HL-60/S4 treated with phorbol 12-myristate 13-acetate at 8.2 ng/mL for 4 days and 3 days (cell line): ENCODE measurements at regions not wholly inside any gene's neighbourhood (a gene's known extent, or its start where the extent isn't known, plus 50 kb on each side); places are given as distances from the start of the nearest gene placed in this dataset.

Source experiments
- in situ Hi-C: fragments of 300-500 bp; cut with MboI; formaldehyde crosslinking; loops from 2 replicates; pipeline ENCODE4 v1.15.0; 2022; ENCODE audit warnings: low sequenced_read_pairs

GRCh38 chr3:103033841-103034240 is 599.0 kb downstream of the ZPLD1 start:
- in situ Hi-C loops, result no loop called here

DNA sequence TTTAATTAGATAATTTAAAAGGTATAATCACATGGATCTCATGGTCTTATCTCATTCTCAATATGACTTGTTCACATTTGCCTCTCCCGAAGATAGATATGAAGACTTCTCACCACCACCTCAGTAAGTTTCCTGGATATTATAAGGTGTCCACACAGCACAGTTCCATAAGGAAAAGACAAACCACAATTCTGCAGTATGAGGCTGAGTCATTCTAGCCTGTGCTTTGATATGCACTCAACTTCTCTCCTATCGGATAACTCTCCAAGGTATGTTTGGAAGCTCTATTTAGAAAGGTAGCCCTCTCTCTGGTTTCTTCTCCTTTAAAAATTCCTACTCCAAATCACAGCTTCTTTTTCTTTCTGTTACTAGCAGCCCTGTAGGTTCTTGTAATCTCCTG is 612.8 kb downstream of the ZPLD1 start:
- in situ Hi-C loops, result no loop called here

DNA sequence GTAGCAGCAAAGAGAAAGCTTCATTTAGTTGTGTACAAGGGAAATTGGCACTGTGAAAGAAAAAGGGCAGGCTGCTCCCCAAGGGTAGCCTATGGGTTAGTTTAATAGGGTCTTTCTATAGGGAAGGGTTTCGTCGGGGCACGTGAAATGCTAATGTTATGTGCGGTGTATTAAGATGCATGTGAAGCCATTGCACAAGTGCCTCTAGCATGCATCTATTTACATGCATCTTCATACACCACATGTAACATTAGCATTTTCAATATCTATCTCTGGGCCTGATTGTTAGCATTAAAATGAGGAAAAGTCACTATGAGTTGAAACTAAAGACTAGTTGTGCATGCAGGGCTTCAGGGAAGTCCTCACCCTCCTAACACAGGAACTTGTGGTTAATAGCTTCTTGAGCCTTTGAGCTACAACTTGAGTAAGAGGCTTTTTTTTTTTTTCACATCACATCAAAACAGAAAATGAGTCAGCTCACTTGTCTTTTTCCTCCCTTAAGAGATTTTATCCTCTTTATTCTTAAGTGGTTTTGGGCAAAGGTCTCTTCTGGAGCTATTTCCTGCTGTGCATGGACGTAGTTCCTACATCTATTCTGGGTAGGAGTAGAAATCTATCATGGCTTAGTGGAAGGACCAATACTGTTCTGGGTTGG is 613.4 kb downstream of the ZPLD1 start:
- in situ Hi-C loops, result no loop called here

DNA sequence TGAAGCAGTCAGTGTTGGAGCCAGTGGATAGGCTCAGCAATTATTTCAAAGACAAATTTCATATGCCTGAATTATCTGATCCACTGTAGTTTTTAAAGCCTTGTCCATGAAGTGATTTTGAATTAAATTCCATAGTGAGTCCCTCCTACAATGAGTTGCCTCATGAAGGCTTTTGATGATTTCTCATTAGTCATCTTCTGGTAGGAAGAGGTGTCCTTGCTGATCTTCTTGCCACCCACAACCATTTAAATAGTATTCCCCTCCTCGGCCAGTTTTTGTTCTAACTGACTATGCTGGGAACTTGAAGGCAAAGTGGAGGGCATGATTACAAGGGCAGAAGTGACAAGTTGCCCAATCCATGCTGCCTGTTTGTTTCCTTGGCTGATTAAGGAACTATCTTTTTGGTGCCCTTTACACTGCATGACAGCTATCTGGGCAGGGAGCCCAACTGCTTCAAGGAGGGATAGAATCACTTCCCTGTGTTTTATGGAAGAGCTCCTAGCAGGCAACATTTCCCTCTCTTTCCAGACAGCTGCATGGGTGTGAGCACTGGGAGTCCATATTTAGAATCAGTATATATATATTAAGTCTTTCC is 617.5 kb downstream of the ZPLD1 start:
- in situ Hi-C loops, result no loop called here

DNA sequence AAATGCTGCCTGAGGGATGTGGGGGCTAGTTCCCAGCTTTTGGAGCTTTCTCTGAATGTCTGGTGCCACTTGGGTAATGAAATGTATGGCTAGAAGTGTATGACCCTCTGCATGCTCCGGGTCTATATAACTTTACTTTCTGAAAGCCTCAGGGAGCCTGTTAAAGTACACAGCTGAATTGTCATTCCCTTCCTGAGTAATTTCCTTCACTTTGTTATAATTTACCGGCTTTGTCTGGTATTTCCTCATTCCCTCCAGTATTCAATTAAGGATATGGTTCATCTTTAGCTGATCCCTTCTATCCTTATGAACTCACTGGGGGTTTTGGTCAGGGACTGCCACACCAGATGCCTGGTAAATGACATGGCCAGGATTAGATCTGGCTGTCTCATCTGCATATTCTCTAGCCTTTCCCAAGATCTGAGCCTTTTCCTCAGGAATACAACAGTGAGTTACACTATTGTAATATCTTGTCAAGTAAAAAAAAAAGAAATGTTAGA is 620.3 kb downstream of the ZPLD1 start:
- in situ Hi-C loops, result no loop called here

GRCh38 chr3:103056542-103056941 is 621.7 kb downstream of the ZPLD1 start:
- in situ Hi-C loops, result no loop called here

GRCh38 chr3:103057003-103057402 is 622.2 kb downstream of the ZPLD1 start:
- in situ Hi-C loops, result no loop called here

DNA sequence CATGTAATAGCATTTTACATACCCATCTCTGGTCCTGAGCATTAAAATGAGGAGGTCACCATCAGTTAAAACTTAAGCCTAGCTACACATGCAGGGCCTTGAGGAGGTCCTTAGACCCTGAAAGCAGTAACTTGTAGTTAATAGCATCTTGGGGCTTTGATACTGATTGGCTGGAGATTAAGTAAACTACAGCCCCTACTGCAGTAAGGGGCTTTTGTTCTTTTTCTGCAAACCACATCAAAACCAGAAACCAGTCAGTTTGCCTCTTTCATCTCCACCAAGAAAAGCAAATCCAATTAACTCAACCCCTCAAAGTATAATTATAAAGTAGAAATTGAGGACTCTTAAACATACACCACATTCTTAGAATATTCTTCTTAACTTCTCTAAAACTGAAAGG is 622.7 kb downstream of the ZPLD1 start:
- in situ Hi-C loops, result no loop called here

DNA sequence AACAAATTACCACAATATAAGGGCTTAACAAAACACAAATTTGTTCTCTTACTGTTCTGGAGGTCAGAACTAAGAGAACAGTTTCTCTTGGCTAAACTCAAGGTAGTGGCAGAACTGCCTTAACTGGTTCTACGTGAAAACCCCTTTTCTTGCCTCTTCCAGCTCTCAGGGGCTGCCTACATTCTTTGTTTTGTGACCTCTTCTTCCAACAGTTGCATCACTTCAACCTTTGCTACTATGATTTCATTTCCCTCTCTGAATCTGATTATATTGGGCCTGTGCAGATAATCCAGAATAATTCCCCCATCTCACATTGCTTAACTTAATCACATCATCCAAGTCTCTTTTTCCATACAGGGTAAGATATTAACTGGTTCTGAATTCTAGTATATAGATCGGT is 624.6 kb downstream of the ZPLD1 start:
- in situ Hi-C loops, result no loop called here

DNA sequence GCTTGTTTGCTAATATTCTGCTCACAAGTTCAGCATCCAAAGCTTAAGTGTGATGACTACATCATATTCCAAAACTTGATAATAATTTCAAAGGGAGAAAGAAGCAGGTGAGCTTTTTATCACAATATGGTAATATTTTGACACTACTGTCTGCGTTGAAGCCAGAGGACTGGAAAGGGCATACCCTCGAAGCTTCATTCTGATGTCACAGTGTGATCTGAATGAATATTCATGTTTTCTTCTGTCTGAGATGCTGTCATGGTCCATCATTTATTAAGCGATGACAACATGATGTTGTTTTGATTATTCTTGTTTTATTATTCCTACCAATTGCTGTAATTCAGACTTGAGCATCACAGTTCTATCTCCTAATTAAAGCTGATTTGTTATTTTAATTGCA is 625.4 kb downstream of the ZPLD1 start:
- in situ Hi-C loops, result no loop called here

GRCh38 chr3:103067963-103068362 is 633.1 kb downstream of the ZPLD1 start:
- in situ Hi-C loops, result no loop called here

DNA sequence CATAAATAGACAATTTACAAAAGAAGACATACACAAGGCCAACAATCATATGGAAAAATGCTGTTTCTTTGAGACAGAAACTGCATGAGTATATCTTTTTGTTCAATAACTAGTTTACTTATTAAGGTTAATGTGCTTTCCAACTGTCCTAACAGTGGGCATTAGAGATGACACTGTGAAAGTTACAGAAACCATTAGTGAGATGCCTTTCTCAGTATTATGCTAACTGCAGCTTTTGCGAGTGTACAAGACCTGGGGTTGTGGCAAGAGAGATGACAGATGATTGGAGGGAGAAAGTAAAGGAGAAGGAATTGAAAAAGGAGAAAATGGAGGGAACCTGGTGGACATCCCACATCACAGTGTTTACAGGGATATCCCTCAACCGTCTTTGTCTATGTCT is 640.5 kb downstream of the ZPLD1 start:
- in situ Hi-C loops, result no loop called here

DNA sequence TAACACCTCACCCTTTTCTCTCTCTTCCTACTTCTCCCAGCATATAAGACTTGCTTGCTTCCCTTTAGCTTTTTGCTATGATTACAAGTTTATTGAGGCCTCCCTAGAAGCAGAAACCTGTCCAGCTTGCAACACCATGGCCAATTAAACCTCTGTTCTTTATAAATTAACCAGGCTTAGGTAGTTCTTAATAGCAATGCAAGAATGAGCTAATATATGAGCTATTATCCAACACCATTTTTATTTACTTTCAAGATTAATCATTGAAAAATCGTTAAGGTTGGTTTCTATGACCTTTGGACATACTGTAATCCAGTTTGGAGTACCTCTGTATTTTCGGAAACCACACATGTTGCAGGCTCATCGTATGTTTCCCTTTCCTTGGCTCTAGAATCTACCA is 643.1 kb downstream of the ZPLD1 start:
- in situ Hi-C loops, result no loop called here

GRCh38 chr3:103082501-103082900 is 647.7 kb downstream of the ZPLD1 start:
- in situ Hi-C loops, result no loop called here

GRCh38 chr3:103083848-103084631 is 649.2 kb downstream of the ZPLD1 start:
- in situ Hi-C loops, result no loop called here

DNA sequence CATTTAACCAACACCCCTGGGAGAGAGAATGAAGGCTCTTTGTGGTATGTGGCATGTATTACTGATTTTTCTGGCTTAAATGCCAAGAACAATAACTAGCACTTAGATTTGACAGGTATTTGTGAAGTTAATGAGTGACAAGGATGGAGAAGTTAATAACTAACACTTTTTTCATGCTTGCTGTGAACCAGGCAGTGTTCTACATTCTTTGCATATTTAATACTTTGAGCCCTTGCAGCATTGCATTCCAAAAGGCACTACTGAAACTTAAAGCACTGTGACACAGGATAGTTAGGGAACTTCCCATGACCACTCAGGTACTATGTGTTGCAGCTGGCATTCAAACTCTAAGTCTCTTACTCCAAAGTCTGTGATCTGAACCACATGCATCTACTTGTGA is 650.6 kb downstream of the ZPLD1 start:
- in situ Hi-C loops, result no loop called here

DNA sequence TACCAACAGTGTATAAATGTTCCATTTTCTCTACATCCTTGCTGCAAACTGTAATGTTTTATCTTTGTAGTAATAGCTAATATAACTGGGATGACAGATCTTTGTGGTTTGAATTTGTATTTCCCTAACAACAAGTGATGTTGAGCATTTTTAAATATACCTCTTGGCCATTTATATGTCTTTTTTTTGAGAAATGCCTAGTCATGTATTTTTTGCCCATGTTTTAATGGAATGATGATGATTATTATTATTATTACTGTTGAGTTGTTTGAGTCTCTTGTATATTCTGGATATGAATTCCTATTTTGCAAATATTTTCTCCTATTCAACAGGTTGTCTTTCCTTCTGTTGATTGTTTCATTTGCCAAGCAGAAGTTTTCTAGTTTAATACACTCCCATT is 654.9 kb downstream of the ZPLD1 start:
- in situ Hi-C loops, result no loop called here

DNA sequence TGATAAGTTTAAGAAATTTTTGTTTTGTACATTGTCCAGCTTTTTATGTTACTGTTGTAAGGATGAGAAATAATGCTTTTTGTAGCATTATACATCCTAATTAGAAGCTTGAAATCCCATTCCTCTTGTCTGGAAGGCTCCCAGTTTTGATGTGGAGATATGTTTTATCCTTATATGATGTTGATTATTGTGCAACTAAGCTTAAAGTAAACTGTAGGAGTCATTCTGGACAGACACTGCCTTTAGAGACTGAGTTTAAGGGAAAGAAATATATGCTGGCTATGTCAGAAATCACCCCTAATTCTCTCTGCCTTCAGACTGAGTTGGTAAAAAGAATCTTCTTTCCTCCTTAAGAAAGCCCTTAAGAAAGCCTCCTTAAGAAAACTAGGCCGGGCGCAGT is 670.4 kb downstream of the ZPLD1 start:
- in situ Hi-C loops, result no loop called here

- in situ Hi-C loops, result no loop called here
These were observed 677.5 kb downstream of the ZPLD1 start for GRCh38 chr3:103112273-103112672.

DNA sequence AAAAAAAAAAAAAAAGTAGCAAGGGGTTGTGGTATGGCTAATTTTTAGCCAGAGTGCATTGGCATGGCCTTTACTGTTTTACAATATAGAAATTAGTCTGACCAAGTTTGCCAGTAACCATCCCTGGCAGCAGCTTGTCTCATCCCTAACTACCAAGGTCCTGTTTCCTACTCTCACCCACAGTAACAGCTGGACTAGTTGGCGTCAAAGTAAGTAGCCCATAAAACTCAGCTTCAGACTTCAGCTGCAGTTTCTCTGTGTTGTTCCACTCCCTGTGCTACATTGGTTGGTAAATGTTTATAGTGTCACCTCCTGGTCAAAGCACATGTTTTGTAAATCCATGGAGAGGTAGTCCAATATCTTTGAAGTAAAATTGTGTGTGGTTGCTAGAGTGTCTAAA is 691.3 kb downstream of the ZPLD1 start:
- in situ Hi-C loops, result no loop called here

DNA sequence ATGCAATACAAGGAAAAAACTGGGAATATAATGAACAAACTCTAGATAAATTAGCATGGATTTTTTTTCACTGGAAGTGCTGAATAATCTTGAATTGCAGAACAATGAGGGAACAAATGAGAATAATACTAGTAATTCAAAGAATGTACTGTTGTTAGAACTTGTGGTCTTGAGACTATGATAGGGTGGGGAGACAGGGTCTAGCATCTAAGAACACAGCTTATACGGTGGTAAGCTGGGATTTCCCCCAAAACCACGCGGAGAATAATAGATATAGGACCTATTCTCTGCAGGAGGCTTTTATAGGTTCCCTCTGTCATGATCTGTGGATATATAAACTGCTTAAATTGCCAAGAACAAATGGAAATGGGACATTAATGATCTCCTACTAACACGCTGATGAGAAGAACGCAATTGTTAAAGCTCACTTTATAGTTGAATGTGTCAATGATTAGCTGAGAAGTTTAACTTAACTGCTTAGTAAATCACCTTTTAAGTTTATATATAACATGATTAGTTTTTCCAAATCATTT is 692.3 kb downstream of the ZPLD1 start:
- in situ Hi-C loops, result no loop called here

DNA sequence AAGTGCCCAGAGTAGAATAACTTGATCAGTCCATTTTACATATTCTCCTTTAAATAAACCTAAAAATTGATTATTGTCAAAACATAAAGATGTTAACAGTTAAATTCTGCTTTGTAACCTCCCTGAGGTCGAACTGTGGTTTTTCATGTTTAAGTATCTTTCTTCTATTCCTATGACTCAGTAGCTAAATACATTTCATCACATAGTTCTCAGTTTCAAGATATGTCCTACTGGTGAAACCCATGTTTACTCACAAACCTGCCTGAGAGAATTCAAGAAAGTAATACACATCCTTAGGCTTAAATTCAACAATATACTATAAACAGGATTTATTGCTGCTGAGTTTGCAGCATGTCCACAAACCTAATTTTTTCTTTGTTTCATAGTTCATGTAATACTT is 692.9 kb downstream of the ZPLD1 start:
- in situ Hi-C loops, result no loop called here
